HL-60 (cell line): ENCODE measurements at regions not wholly inside any gene's neighbourhood (a gene's known extent, or its start where the extent isn't known, plus 50 kb on each side); places are given as distances from the start of the nearest gene placed in this dataset.

Source experiments
- GABPA ChIP-seq: IDR thresholded peaks from 2 replicates; pipeline ENCODE4 v1.6.1; 2012; ENCODE audit warnings: low read depth
- POLR2AphosphoS5 ChIP-seq: IDR thresholded peaks from 2 replicates; pipeline ENCODE4 v1.6.1; 2012; ENCODE audit warnings: low read depth
- SPI1 ChIP-seq: IDR thresholded peaks from 2 replicates; pipeline ENCODE4 v1.6.1; 2012; ENCODE audit warnings: low read depth, mild to moderate bottlenecking, borderline replicate concordance
- TF ChIP-seq, protein P1 (sequence below): IDR thresholded peaks from one replicate; pipeline ENCODE4 v1.5.1; 2011; ENCODE audit warnings: low read length, control low read depth, inconsistent platforms; ENCODE audit not compliant: insufficient read depth
- TF ChIP-seq, protein P2 (sequence below): IDR thresholded peaks from 2 replicates; pipeline ENCODE4 v1.6.1; 2012; ENCODE audit warnings: low read depth; ENCODE audit not compliant: insufficient replicate concordance

DNA sequence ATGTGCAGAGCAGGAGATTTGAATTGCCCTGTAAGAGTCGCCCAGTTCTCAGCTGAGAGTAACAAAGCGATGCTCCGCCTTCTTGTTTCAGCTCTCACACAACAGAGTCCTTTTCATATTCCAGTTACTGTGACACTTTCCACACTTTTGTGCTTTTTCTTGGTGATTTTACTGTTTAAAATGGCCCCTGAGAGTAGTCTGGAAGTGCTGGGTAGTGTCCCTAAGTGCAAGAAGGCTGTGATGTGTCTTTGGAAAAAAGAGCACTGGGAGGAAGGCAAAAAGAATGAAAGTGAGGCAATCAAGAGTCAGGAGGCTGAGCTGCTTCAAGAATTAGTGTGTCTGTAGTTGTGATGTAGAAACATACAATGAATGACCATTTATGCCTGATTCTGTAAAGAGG lies 201.2 kb upstream of the SEMA3E start:
- TF ChIP-seq, protein P1, sequence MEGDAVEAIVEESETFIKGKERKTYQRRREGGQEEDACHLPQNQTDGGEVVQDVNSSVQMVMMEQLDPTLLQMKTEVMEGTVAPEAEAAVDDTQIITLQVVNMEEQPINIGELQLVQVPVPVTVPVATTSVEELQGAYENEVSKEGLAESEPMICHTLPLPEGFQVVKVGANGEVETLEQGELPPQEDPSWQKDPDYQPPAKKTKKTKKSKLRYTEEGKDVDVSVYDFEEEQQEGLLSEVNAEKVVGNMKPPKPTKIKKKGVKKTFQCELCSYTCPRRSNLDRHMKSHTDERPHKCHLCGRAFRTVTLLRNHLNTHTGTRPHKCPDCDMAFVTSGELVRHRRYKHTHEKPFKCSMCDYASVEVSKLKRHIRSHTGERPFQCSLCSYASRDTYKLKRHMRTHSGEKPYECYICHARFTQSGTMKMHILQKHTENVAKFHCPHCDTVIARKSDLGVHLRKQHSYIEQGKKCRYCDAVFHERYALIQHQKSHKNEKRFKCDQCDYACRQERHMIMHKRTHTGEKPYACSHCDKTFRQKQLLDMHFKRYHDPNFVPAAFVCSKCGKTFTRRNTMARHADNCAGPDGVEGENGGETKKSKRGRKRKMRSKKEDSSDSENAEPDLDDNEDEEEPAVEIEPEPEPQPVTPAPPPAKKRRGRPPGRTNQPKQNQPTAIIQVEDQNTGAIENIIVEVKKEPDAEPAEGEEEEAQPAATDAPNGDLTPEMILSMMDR: no peak
- TF ChIP-seq POLR2AphosphoS5: no peak
- TF ChIP-seq, protein P2, sequence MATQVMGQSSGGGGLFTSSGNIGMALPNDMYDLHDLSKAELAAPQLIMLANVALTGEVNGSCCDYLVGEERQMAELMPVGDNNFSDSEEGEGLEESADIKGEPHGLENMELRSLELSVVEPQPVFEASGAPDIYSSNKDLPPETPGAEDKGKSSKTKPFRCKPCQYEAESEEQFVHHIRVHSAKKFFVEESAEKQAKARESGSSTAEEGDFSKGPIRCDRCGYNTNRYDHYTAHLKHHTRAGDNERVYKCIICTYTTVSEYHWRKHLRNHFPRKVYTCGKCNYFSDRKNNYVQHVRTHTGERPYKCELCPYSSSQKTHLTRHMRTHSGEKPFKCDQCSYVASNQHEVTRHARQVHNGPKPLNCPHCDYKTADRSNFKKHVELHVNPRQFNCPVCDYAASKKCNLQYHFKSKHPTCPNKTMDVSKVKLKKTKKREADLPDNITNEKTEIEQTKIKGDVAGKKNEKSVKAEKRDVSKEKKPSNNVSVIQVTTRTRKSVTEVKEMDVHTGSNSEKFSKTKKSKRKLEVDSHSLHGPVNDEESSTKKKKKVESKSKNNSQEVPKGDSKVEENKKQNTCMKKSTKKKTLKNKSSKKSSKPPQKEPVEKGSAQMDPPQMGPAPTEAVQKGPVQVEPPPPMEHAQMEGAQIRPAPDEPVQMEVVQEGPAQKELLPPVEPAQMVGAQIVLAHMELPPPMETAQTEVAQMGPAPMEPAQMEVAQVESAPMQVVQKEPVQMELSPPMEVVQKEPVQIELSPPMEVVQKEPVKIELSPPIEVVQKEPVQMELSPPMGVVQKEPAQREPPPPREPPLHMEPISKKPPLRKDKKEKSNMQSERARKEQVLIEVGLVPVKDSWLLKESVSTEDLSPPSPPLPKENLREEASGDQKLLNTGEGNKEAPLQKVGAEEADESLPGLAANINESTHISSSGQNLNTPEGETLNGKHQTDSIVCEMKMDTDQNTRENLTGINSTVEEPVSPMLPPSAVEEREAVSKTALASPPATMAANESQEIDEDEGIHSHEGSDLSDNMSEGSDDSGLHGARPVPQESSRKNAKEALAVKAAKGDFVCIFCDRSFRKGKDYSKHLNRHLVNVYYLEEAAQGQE: no peak
- TF ChIP-seq SPI1: no peak
- TF ChIP-seq GABPA: no peak
